ENCODE measurements at regions not wholly inside any gene's neighbourhood (a gene's known extent, or its start where the extent isn't known, plus 50 kb on each side); places are given as distances from the start of the nearest gene placed in this dataset.
"Not testable (repeated sequence)": the region's sequence is repeated elsewhere in the genome, so short reads cannot be mapped to it uniquely, and the experiment has no call there.

GRCh38 chr3:25913179-25913578 lies 123.3 kb downstream of the OXSM start:
- CTCF ChIA-PET, result no interaction called here
- TF ChIP-seq, protein P1, sequence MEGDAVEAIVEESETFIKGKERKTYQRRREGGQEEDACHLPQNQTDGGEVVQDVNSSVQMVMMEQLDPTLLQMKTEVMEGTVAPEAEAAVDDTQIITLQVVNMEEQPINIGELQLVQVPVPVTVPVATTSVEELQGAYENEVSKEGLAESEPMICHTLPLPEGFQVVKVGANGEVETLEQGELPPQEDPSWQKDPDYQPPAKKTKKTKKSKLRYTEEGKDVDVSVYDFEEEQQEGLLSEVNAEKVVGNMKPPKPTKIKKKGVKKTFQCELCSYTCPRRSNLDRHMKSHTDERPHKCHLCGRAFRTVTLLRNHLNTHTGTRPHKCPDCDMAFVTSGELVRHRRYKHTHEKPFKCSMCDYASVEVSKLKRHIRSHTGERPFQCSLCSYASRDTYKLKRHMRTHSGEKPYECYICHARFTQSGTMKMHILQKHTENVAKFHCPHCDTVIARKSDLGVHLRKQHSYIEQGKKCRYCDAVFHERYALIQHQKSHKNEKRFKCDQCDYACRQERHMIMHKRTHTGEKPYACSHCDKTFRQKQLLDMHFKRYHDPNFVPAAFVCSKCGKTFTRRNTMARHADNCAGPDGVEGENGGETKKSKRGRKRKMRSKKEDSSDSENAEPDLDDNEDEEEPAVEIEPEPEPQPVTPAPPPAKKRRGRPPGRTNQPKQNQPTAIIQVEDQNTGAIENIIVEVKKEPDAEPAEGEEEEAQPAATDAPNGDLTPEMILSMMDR (IDR thresholded peaks at IDR 0.05; ENCODE audit: insufficient read depth, low read length, missing control alignments), result no peak
- DNase-seq (ENCODE audit: low read depth, low spot score), result no peak
- POLR2A ChIA-PET, result no interaction called here
- H3K4me3 ChIP-seq (ENCODE audit: low read depth, low read length), result no peak overlapping the region

- ChIA-PET POLR2A (no interaction called here), CTCF (no interaction called here)
- DNase-seq (ENCODE audit: low read depth, low spot score), result no peak
- no peak overlapping the region for H3K4me3 ChIP-seq (ENCODE audit: low read depth, low read length)
- TF ChIP-seq, protein P1 (IDR thresholded peaks at IDR 0.05; ENCODE audit: insufficient read depth, low read length, missing control alignments), result no peak
These were observed 125.8 kb downstream of the OXSM start for GRCh38 chr3:25915673-25916072.

DNA sequence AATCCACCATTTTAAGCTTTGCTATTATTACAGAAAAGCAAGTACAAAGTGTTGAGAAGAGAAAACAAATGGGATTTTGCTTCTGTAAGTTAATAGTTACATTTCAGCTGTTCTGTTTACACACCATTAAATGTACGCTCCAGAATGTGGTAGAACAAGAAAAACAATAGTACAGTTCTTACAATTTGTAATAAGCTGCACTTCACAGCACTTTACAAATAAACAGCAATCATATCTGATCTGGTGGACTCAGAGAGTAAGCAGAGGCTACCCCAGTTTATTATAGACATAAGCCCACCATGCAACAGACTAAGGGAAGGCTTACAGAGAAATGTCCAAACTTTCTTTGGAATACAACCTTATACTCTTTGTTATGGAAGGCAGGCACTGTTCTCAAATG lies 126.4 kb downstream of the OXSM start:
- TF ChIP-seq, protein P1 (IDR thresholded peaks at IDR 0.05; ENCODE audit: insufficient read depth, low read length, missing control alignments), result no peak
- CTCF ChIA-PET, result no interaction called here
- POLR2A ChIA-PET, result no interaction called here
- no peak overlapping the region for H3K4me3 ChIP-seq (ENCODE audit: low read depth, low read length)
- no peak for DNase-seq (ENCODE audit: low read depth, low spot score)

- POLR2A ChIA-PET; CTCF ChIA-PET; DNase-seq (ENCODE audit: low read depth, low spot score); H3K4me3 ChIP-seq (ENCODE audit: low read depth, low read length): not testable (repeated sequence)
These were observed 142.1 kb downstream of the OXSM start for GRCh38 chr3:25931967-25932366.

GRCh38 chr3:25938566-25939325 lies 148.9 kb downstream of the OXSM start:
- TF ChIP-seq, protein P1 (IDR thresholded peaks at IDR 0.05; ENCODE audit: insufficient read depth, low read length, missing control alignments), result no peak
- CTCF ChIA-PET, result no interaction called here
- no peak overlapping the region for H3K4me3 ChIP-seq (ENCODE audit: low read depth, low read length)
- POLR2A ChIA-PET, result no interaction called here
- DNase-seq (ENCODE audit: low read depth, low spot score), result no peak

DNA sequence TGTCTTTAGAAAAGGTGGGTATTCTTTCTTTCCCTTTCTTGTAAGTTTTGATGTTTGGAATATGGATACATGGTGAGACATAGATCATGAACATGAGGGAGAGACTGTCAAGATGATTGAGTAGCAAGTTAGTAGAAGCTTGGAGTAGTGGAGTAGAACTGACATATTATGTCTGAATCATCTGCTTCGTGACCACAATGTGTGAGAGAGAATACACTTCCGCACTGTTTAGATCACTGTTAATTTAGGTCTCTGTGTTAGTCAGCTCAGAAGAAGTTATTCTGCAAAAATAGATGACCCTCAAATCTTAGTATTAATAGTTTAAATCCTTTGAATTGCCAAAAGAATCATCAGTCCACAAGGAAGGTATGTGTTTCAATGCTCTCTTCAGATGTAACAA lies 151.0 kb downstream of the OXSM start:
- TF ChIP-seq, protein P1 (IDR thresholded peaks at IDR 0.05; ENCODE audit: insufficient read depth, low read length, missing control alignments), result no peak
- no peak for DNase-seq (ENCODE audit: low read depth, low spot score)
- CTCF ChIA-PET, result no interaction called here

DNA sequence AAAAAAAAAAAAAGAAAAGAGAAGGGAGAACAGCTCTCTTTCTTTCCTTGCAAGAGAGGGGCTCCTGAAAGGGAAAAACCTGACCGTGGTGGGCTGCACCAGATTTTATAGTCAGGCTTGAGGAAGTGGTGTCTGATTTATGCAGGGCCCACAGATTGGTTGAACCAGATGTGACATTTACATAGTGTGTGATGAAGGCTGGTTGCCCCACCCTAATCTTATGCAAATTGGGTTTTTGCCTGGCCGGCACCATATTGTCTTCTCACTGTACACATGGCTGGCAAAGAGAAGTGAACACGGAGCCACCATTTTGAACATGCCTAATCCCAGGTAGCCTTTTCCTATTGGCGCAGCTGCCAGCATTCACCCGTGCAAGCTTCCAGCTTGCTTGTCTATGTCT lies 154.4 kb downstream of the OXSM start:
- ChIA-PET CTCF (no interaction called here), POLR2A (no interaction called here)
- DNase-seq (ENCODE audit: low read depth, low spot score), result no peak
- TF ChIP-seq, protein P1 (IDR thresholded peaks at IDR 0.05; ENCODE audit: insufficient read depth, low read length, missing control alignments), result no peak
- H3K4me3 ChIP-seq (ENCODE audit: low read depth, low read length), result no peak overlapping the region

More for the DNA sequence above, 151.0 kb downstream of the OXSM start:
- POLR2A ChIA-PET, result no interaction called here
- H3K4me3 ChIP-seq (ENCODE audit: low read depth, low read length), result no peak overlapping the region
